GM12878 (cell line): ENCODE measurements at regions not wholly inside any gene's neighbourhood (a gene's known extent, or its start where the extent isn't known, plus 50 kb on each side); places are given as distances from the start of the nearest gene placed in this dataset.

Experiments used
- ATAC-seq: fragments of 200-7000 bp; cut with Tn5 transposase; 3 replicates; pipeline ENCODE4 v1.9.1; 2020; ENCODE audit warnings: mild to moderate bottlenecking, moderate library complexity
- BruUV-seq: library from RNA; stranded (reverse); fragments of 400-500 nt; replicated peaks from 2 replicates; lab custom pipeline; 2021; lab: Mats Ljungman, UMichigan
- CTCF ChIA-PET: fragments of 300-600 bp; sonication (Branson Sonifier 250); formaldehyde crosslinking; extraction: SDS; loops from one replicate; lab custom pipeline; 2021; ENCODE audit warnings: inconsistent platforms; lab: Yijun Ruan, JAX
- POLR2A ChIA-PET: fragments of 350-600 bp; formaldehyde crosslinking; extraction: SDS; loops from one replicate; lab custom pipeline; 2021; ENCODE audit warnings: inconsistent platforms; lab: Charles Lee
- RAD21 ChIA-PET: fragments of 300-600 bp; sonication (Branson Sonifier 250); formaldehyde crosslinking; loops from one replicate; lab custom pipeline; 2023; ENCODE audit warnings: antibody characterized with exemption; ENCODE audit not compliant: unreplicated experiment; lab: Charles Lee
- SMC1A ChIA-PET: fragments of 300-600 bp; sonication (Branson Sonifier 250); formaldehyde crosslinking; loops from one replicate; lab custom pipeline; 2023; ENCODE audit not compliant: unreplicated experiment, uncharacterized antibody; lab: Charles Lee
- DNase-seq: peaks from one replicate; pipeline ENCODE4 v3.0.0-alpha.2; 2011; ENCODE audit warnings: low read depth, low spot score
- FAIRE-seq: peaks from 3 replicates; lab custom pipeline; 2011; peaks lifted over from hg19 to GRCh38; lab: Jason Lieb, UNC
- H2AFZ ChIP-seq: 2 replicates; pipeline ENCODE4 v1.6.0; 2011; ENCODE audit warnings: low read depth, low read length, control low read depth; ENCODE audit not compliant: control insufficient read depth
- H3K27ac ChIP-seq: 2 replicates; pipeline ENCODE4 v1.5.1; 2011; ENCODE audit warnings: control low read depth; ENCODE audit not compliant: control insufficient read depth, insufficient read depth
- H3K27me3 ChIP-seq, 2 experiments: replicated peaks in 1 of 2; 2 replicates each; pipeline versions ENCODE4 v1.6.0 to v1.6.1; 2011; ENCODE audit warnings: low read length in 1 of 2; ENCODE audit not compliant: control insufficient read depth in 2 of 2, insufficient read depth in 2 of 2
- H3K36me3 ChIP-seq, 2 experiments: 2 replicates each; pipeline ENCODE4 v1.5.1; 2011; ENCODE audit warnings: low read length in 1 of 2; ENCODE audit not compliant: control insufficient read depth in 2 of 2, insufficient read depth in 2 of 2
- H3K4me1 ChIP-seq: 2 replicates; pipeline ENCODE4 v1.6.1; 2011; ENCODE audit warnings: mild to moderate bottlenecking, low read length, moderate library complexity, mixed read lengths; ENCODE audit not compliant: control insufficient read depth, insufficient read depth
- H3K4me2 ChIP-seq: 2 replicates; pipeline ENCODE4 v1.6.0; 2011; ENCODE audit warnings: control low read depth; ENCODE audit not compliant: control insufficient read depth, insufficient read depth
- H3K4me3 ChIP-seq: fragments of 200-600 bp; sonication (generic); 2 replicates; pipeline ENCODE4 v1.5.1; 2016
- H3K79me2 ChIP-seq: 2 replicates; pipeline ENCODE4 v1.6.0; 2011; ENCODE audit warnings: low read length; ENCODE audit not compliant: control insufficient read depth, insufficient read depth
- H3K9ac ChIP-seq: 2 replicates; pipeline ENCODE4 v1.8.0; 2011; ENCODE audit warnings: low read length, control low read depth, mixed read lengths; ENCODE audit not compliant: control insufficient read depth, insufficient read depth
- H3K9me3 ChIP-seq: replicated peaks from 3 replicates; pipeline ENCODE4 v1.5.1; 2011; ENCODE audit warnings: mild to moderate bottlenecking, low read length; ENCODE audit not compliant: control insufficient read depth, insufficient read depth
- H4K20me1 ChIP-seq: 2 replicates; pipeline ENCODE4 v1.6.0; 2011; ENCODE audit not compliant: control insufficient read depth, insufficient read depth
- CBX3 ChIP-seq: fragments of 200-600 bp; sonication (generic); IDR thresholded peaks from 2 replicates; pipeline ENCODE4 v1.6.1; 2016; ENCODE audit warnings: low read depth, borderline replicate concordance
- EP300 ChIP-seq, 2 experiments: fragments of 150-350 bp in 1 of 2; IDR thresholded peaks; 2 replicates each; pipeline ENCODE4 v1.6.1; 2011 to 2012; ENCODE audit warnings: low read depth in 2 of 2, low read length in 2 of 2, borderline replicate concordance in 1 of 2, improper control_type of control experiment in 1 of 2, inconsistent platforms in 1 of 2; ENCODE audit not compliant: control insufficient read depth in 1 of 2
- HCFC1 ChIP-seq: fragments of 150-350 bp; IDR thresholded peaks from 2 replicates; pipeline ENCODE4 v1.6.1; 2014; ENCODE audit warnings: low read length
- HDAC6 ChIP-seq: fragments of 200-600 bp; sonication (generic); IDR thresholded peaks from one replicate; pipeline ENCODE4 v1.8.0; 2017; ENCODE audit warnings: antibody characterized with exemption; ENCODE audit not compliant: unreplicated experiment
- IRF4 ChIP-seq: IDR thresholded peaks from 2 replicates; pipeline ENCODE4 v1.6.1; 2011; ENCODE audit warnings: low read depth, low read length
- NFYA ChIP-seq: IDR thresholded peaks from 2 replicates; pipeline ENCODE4 v1.6.1; 2011; ENCODE audit warnings: low read depth, mild to moderate bottlenecking, low read length, improper control_type of control experiment, borderline replicate concordance
- NR2C2 ChIP-seq: IDR thresholded peaks from 2 replicates; pipeline ENCODE4 v1.6.1; 2011; ENCODE audit warnings: borderline replicate concordance, low read depth; ENCODE audit not compliant: control insufficient read depth, insufficient read length
- POLR2A ChIP-seq: IDR thresholded peaks from 2 replicates; pipeline ENCODE4 v1.6.1; 2011; ENCODE audit warnings: low read depth, mild to moderate bottlenecking, low read length
- RELA ChIP-seq: fragments of 450-650 bp; IDR thresholded peaks from 2 replicates; pipeline ENCODE4 v1.8.0; 2014; ENCODE audit warnings: borderline replicate concordance; ENCODE audit not compliant: partially characterized antibody
- SIN3A ChIP-seq: IDR thresholded peaks from 2 replicates; pipeline ENCODE4 v1.6.1; 2012; ENCODE audit warnings: low read depth, low read length, improper control_type of control experiment
- TARDBP ChIP-seq: IDR thresholded peaks from 2 replicates; pipeline ENCODE4 v1.6.1; 2016; ENCODE audit warnings: borderline replicate concordance
- YY1 ChIP-seq: IDR thresholded peaks from 2 replicates; pipeline ENCODE4 v1.6.1; 2011; ENCODE audit warnings: low read depth, mild to moderate bottlenecking, low read length
- WGBS: methylation state at CpG from one replicate; pipeline ENCODE4 v1.1.6; 2016; ENCODE audit warnings: low lambda C conversion rate; ENCODE audit not compliant: insufficient replicate concordance, insufficient coverage; ENCODE audit errors: missing lambda C conversion rate; 5-methylcytosine and 5-hydroxymethylcytosine counted together
- in situ Hi-C: fragments of 300-500 bp; cut with MboI; formaldehyde crosslinking; loops from 9 replicates; pipeline ENCODE4 v1.14.3; 2018; ENCODE audit warnings: mixed read lengths
- intact Hi-C: fragments of 100-400 bp; cut with micrococcal nuclease; formaldehyde crosslinking; loops from one replicate; pipeline ENCODE4 v1.14.2; 2022; ENCODE audit not compliant: unreplicated experiment
- TF ChIP-seq, protein P1 (sequence below): IDR thresholded peaks from 2 replicates; pipeline ENCODE4 v1.6.1; 2012; ENCODE audit warnings: low read depth, low read length, improper control_type of control experiment
- TF ChIP-seq, protein P2 (sequence below): fragments of 450-650 bp; conservative IDR thresholded peaks from 2 replicates; pipeline ENCODE4 v1.6.1; 2017; ENCODE audit warnings: mild to moderate bottlenecking, moderate library complexity

DNA sequence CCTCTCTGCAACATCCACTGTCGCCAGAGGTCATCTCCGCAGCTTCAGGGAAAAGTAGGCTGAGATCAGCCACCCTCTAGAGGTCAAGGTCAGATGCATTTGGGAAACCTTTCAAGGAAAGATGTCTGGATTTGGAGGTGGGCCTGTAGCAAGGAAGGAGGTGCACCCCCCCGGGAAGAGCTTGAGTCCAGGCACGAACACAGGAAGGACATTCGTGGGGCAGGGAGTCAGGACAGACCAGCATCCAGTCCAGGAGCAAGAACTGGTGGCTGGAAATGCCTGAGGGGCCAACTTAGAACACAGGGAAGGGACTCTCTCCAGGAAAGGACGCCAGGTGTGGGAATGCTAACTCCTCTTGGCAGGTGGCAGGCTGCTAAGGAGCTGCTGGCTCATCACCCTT lies 614.1 kb upstream of the MGMT start:
- 29% methylated on average over 6 of the region's 6 CpGs for WGBS
- DNase-seq (no peak), ATAC-seq (no peak), FAIRE-seq (no peak)
- Histone ChIP-seq H4K20me1 (no peaks in the 10 kb centered on the region), H3K4me2 (no peak overlapping the region), H3K9ac (no peak overlapping the region), H3K36me3 (no peaks in the 10 kb centered on the region), H2AFZ (no peak overlapping the region), H3K79me2 (no peaks in the 10 kb centered on the region), H3K4me1 (no peaks in the 10 kb centered on the region), H3K9me3 (no peaks in the 10 kb centered on the region), H3K27me3 (peaks cover 0 to 3% of the 10 kb centered on the region in 2 experiments; a peak in 1 of 4 replicates), H3K27ac (no peak overlapping the region), H3K4me3 (no peak overlapping the region)
- in situ Hi-C loops: no loop called here
- ChIA-PET RAD21 (no interaction called here), CTCF (no interaction called here), POLR2A (no interaction called here), SMC1A (no interaction called here)
- intact Hi-C loops: loop anchor here (10.0 kb wide), 1 partner anchor 588 kb away; no protein-coding TSS in a partner anchor
- no TSS peak for BruUV-seq
- TF ChIP-seq, protein P1, sequence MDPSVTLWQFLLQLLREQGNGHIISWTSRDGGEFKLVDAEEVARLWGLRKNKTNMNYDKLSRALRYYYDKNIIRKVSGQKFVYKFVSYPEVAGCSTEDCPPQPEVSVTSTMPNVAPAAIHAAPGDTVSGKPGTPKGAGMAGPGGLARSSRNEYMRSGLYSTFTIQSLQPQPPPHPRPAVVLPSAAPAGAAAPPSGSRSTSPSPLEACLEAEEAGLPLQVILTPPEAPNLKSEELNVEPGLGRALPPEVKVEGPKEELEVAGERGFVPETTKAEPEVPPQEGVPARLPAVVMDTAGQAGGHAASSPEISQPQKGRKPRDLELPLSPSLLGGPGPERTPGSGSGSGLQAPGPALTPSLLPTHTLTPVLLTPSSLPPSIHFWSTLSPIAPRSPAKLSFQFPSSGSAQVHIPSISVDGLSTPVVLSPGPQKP: no peak
- TF ChIP-seq NR2C2: no peak
- TF ChIP-seq POLR2A: no peak
- TF ChIP-seq HDAC6: no peak
- TF ChIP-seq RELA: no peak
- TF ChIP-seq HCFC1: no peak
- no peak for TF ChIP-seq SIN3A
- TF ChIP-seq NFYA: no peak
- no peak for TF ChIP-seq IRF4
- TF ChIP-seq EP300 (IDR thresholded peaks at IDR 0.05; ENCODE audit: borderline replicate concordance in 1 of 2, control insufficient read depth in 1 of 2, low read depth in 2 of 2, low read length in 2 of 2): no peak
- no peak for TF ChIP-seq YY1
- TF ChIP-seq, protein P2, sequence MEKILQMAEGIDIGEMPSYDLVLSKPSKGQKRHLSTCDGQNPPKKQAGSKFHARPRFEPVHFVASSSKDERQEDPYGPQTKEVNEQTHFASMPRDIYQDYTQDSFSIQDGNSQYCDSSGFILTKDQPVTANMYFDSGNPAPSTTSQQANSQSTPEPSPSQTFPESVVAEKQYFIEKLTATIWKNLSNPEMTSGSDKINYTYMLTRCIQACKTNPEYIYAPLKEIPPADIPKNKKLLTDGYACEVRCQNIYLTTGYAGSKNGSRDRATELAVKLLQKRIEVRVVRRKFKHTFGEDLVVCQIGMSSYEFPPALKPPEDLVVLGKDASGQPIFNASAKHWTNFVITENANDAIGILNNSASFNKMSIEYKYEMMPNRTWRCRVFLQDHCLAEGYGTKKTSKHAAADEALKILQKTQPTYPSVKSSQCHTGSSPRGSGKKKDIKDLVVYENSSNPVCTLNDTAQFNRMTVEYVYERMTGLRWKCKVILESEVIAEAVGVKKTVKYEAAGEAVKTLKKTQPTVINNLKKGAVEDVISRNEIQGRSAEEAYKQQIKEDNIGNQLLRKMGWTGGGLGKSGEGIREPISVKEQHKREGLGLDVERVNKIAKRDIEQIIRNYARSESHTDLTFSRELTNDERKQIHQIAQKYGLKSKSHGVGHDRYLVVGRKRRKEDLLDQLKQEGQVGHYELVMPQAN: no peak
- no peak for TF ChIP-seq CBX3
- no peak for TF ChIP-seq TARDBP
